ENCODE measurements at regions not wholly inside any gene's neighbourhood (a gene's known extent, or its start where the extent isn't known, plus 50 kb on each side); places are given as distances from the start of the nearest gene placed in this dataset.

DNA sequence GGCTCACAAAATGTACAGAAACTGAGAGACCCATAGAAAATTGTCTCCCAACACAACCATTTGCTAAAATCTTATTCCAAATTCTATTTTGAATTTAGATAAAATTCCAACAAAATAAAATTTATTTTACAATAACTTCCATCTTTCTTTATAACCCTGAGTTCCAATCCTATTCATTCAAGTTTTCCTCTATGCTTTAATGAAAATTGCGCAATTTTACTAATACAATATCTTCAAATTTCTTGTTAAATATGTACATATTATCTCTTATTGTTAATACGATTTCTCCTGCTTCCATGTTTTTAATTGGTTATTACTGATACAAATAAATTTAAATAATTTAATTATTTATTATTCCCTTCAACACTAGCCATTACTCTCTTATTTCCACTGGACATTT, 645.2 kb upstream of the COBL start:
- Histone ChIP-seq H3K27ac (no peak overlapping the region), H3K9me3 (no peaks in the 10 kb centered on the region), H3K4me3 (no peak overlapping the region), H3K36me3 (replicated peaks in 1 of 2; ENCODE audit: insufficient read depth in 1 of 2, low read depth in 2 of 2) (no peaks in the 10 kb centered on the region), H3K4me1 (no peaks in the 10 kb centered on the region), H3K27me3 (no peaks in the 10 kb centered on the region)
- DNase-seq (no peak), ATAC-seq (no peak)
- TF ChIP-seq, protein P1, sequence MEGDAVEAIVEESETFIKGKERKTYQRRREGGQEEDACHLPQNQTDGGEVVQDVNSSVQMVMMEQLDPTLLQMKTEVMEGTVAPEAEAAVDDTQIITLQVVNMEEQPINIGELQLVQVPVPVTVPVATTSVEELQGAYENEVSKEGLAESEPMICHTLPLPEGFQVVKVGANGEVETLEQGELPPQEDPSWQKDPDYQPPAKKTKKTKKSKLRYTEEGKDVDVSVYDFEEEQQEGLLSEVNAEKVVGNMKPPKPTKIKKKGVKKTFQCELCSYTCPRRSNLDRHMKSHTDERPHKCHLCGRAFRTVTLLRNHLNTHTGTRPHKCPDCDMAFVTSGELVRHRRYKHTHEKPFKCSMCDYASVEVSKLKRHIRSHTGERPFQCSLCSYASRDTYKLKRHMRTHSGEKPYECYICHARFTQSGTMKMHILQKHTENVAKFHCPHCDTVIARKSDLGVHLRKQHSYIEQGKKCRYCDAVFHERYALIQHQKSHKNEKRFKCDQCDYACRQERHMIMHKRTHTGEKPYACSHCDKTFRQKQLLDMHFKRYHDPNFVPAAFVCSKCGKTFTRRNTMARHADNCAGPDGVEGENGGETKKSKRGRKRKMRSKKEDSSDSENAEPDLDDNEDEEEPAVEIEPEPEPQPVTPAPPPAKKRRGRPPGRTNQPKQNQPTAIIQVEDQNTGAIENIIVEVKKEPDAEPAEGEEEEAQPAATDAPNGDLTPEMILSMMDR (IDR thresholded peaks at IDR 0.05), result no peak
- no peak for TF ChIP-seq POLR2A (IDR thresholded peaks at IDR 0.05)
- intact Hi-C loops (cut with DNase I), result no loop called here
- 61 to 65% methylated on average over 2 of the region's 2 CpGs for WGBS, 2 donors

DNA sequence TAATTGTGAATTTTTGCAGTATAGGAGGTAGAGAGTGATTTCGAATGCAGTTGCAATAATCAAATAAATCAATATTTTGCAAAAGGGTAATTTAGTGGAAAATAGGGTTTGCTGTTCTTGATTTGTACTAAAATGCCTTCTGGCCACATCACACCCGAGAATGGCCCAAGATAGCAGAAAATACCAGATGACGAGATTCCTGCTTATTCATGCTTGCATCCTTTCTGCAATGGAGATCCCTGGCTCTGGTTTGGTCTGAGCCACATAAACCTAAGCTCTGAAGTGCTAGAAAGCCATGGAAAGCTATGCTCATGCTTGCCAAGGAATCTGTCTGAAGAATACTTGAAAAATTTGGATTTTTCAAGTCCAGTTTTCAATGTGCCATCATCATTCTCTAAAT, 634.2 kb upstream of the COBL start:
- Histone ChIP-seq H3K27me3 (no peaks in the 10 kb centered on the region), H3K9me3 (no peaks in the 10 kb centered on the region), H3K4me3 (no peak overlapping the region), H3K4me1 (no peaks in the 10 kb centered on the region), H3K36me3 (replicated peaks in 1 of 2; ENCODE audit: insufficient read depth in 1 of 2, low read depth in 2 of 2) (no peaks in the 10 kb centered on the region), H3K27ac (no peak overlapping the region)
- ATAC-seq, result no peak
- DNase-seq, result no peak
- intact Hi-C loops (cut with DNase I), result no loop called here
- TF ChIP-seq POLR2A (IDR thresholded peaks at IDR 0.05), result no peak
- WGBS, 2 donors, result 28 to 40% methylated on average over 3 of the region's 3 CpGs

DNA sequence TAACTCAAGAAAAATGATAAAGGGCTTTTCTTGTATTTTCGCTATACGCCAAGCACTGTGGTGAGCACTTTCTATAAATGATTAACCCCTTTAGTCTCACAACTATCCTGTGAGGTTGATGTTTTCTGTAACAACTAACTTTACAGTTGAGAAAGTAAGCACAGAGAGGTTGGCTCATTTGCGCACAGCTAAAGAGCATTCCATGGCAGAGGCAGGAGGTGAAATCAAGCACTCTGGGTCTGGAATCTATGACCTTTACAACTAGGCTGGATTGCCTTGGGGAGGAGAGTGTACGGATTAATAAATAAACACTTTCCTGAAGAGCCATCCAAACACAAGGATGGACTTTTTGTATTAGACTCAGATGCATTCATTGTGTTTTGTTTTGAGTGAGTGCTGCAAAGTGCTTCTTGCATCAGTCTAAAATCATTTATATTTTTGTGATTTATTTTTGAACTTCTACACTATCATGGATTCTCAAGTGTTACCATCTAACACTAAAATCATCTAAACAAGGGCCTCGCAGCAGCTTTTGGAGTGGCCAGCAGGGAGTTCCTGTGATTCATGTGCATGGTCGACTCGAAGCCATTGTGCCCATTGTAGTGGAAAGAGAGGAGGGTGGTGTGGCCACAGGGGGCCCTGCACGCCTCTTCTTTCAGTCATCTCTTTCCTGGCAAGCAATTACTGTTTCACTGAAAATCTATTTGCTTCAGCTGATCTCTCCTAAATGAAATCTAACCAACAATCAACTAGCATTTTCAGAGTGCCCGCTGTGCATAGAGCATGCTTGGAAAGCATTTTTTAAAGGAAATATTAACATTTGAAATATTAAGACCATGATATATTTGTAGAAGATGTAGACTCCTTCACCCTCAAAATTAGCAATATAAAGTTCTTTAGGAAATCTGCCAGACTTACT, 633.4 kb upstream of the COBL start:
- TF ChIP-seq POLR2A (IDR thresholded peaks at IDR 0.05), result no peak
- TF ChIP-seq, protein P1 (IDR thresholded peaks at IDR 0.05), result no peak
- DNase-seq (no peak), ATAC-seq (no peak)
- 26 to 31% methylated on average over 9 of the region's 9 CpGs for WGBS, 2 donors
- intact Hi-C loops (cut with DNase I), result no loop called here
- no peaks in the 10 kb centered on the region for H3K9me3 ChIP-seq
- H3K27me3 ChIP-seq, result no peaks in the 10 kb centered on the region
- no peak overlapping the region for H3K4me3 ChIP-seq
- H3K4me1 ChIP-seq, result no peaks in the 10 kb centered on the region
- H3K27ac ChIP-seq, result no peak overlapping the region
- no peaks in the 10 kb centered on the region for H3K36me3 ChIP-seq (replicated peaks in 1 of 2; ENCODE audit: insufficient read depth in 1 of 2, low read depth in 2 of 2)

DNA sequence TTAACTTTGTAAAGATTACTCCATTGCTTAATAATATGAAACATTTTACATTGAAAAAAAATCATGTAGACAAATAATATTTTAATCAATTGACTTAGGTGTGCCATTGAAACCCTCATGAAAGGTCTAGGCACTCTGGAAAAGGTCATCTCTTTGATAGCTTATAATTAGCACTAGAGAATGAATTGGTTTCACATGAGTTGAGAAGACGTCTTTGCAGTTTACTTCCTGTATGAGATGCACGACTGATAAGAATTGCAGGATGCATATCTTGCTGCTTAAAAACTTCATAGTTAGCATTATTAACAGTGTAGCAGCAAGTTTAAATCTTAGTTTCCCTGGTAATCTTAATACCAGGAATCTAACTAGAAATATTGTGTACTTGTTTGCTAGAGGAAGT, 614.2 kb upstream of the COBL start:
- no peak overlapping the region for H3K27ac ChIP-seq
- 6 to 20% methylated on average over 2 of the region's 2 CpGs for WGBS, 2 donors
- H3K9me3 ChIP-seq, result no peaks in the 10 kb centered on the region
- TF ChIP-seq, protein P1 (IDR thresholded peaks at IDR 0.05), result no peak
- TF ChIP-seq POLR2A (IDR thresholded peaks at IDR 0.05), result no peak
- H3K4me1 ChIP-seq, result no peaks in the 10 kb centered on the region
- intact Hi-C loops (cut with DNase I), result no loop called here
- ATAC-seq, result no peak
- no peaks in the 10 kb centered on the region for H3K27me3 ChIP-seq
- H3K4me3 ChIP-seq, result no peak overlapping the region
- DNase-seq, result no peak
- H3K36me3 ChIP-seq (replicated peaks in 1 of 2; ENCODE audit: insufficient read depth in 1 of 2, low read depth in 2 of 2), result no peaks in the 10 kb centered on the region

DNA sequence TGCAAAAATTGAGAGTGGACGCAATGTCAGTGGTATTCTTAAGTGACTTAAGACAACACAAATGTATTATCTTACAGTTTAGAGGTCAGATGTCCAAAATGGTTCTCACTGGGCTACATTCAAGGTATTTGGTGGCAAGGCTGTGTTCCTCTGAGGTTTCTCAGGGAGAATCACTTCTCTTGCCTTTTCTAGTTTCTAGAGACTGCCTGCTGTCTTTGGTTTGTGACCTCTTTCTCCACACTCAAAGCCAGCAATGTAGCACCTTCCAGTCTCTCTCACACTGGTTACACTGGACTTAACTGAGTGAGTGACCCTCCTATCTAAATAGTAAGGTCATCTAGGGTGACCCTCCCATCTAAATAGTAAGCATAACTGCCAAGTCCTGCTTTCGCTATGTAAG, 613.2 kb upstream of the COBL start:
- WGBS, 2 donors, result 33% methylated on average over 2 of the region's 2 CpGs
- no peak for ATAC-seq
- TF ChIP-seq, protein P1 (IDR thresholded peaks at IDR 0.05), result no peak
- TF ChIP-seq POLR2A (IDR thresholded peaks at IDR 0.05), result no peak
- Histone ChIP-seq H3K27me3 (no peaks in the 10 kb centered on the region), H3K9me3 (no peaks in the 10 kb centered on the region), H3K4me3 (no peak overlapping the region), H3K36me3 (replicated peaks in 1 of 2; ENCODE audit: insufficient read depth in 1 of 2, low read depth in 2 of 2) (no peaks in the 10 kb centered on the region), H3K4me1 (no peaks in the 10 kb centered on the region), H3K27ac (no peak overlapping the region)
- intact Hi-C loops (cut with DNase I), result no loop called here
- DNase-seq, result no peak

Data from body of pancreas (tissue), 4 donors.